GM18861 (cell line): ENCODE measurements at regions not wholly inside any gene's neighbourhood (a gene's known extent, or its start where the extent isn't known, plus 50 kb on each side); places are given as distances from the start of the nearest gene placed in this dataset.

Experiments
- ATAC-seq: cut with Tn5 transposase; IDR thresholded peaks from one replicate; pipeline ENCODE4 v1.9.1; 2021; ENCODE audit not compliant: unreplicated experiment

GRCh38 chr13:21956666-21957065 lies 285.8 kb downstream of the FGF9 start:
- ATAC-seq, result no peak

GRCh38 chr13:21957833-21958232 lies 287.0 kb downstream of the FGF9 start:
- ATAC-seq, result no peak

- no peak for ATAC-seq
Measured at GRCh38 chr13:21960108-21960507, 289.2 kb downstream of the FGF9 start.

- no peak for ATAC-seq
Measured at GRCh38 chr13:21964686-21965085, 293.8 kb downstream of the FGF9 start.

- ATAC-seq, result no peak
Measured at GRCh38 chr13:21965095-21965494, 294.2 kb downstream of the FGF9 start.

GRCh38 chr13:21966014-21966413 lies 295.1 kb downstream of the FGF9 start:
- ATAC-seq, result no peak

- ATAC-seq, result no peak
Measured at GRCh38 chr13:21967871-21968270, 297.0 kb downstream of the FGF9 start.

- ATAC-seq, result no peak
Measured at GRCh38 chr13:21970172-21970571, 299.3 kb downstream of the FGF9 start.

GRCh38 chr13:21970918-21971317 lies 300.0 kb downstream of the FGF9 start:
- no peak for ATAC-seq

- no peak for ATAC-seq
Measured at GRCh38 chr13:21971662-21972621, 301.1 kb downstream of the FGF9 start.

- ATAC-seq, result no peak
Measured at GRCh38 chr13:21973437-21974125, 302.7 kb downstream of the FGF9 start.

- no peak for ATAC-seq
Measured at GRCh38 chr13:21974741-21975140, 303.9 kb downstream of the FGF9 start.

GRCh38 chr13:21976159-21976558 lies 305.3 kb downstream of the FGF9 start:
- no peak for ATAC-seq

GRCh38 chr13:21979161-21979806 lies 308.4 kb downstream of the FGF9 start:
- no peak for ATAC-seq

GRCh38 chr13:21980049-21980448 lies 309.2 kb downstream of the FGF9 start:
- ATAC-seq, result no peak

GRCh38 chr13:21984156-21984555 lies 313.3 kb downstream of the FGF9 start:
- ATAC-seq, result no peak

GRCh38 chr13:21986602-21987001 lies 315.7 kb downstream of the FGF9 start:
- ATAC-seq, result no peak

GRCh38 chr13:21987793-21988192 lies 316.9 kb downstream of the FGF9 start:
- no peak for ATAC-seq

GRCh38 chr13:21988624-21989023 lies 317.8 kb downstream of the FGF9 start:
- ATAC-seq, result no peak

- no peak for ATAC-seq
Measured at GRCh38 chr13:21996049-21996448, 325.2 kb downstream of the FGF9 start.

GRCh38 chr13:21997726-21998125 lies 326.9 kb downstream of the FGF9 start:
- no peak for ATAC-seq
